CD4-positive, alpha-beta T cell treated with Interleukin-4 for 4 hours (primary cell): ENCODE measurements at regions not wholly inside any gene's neighbourhood (a gene's known extent, or its start where the extent isn't known, plus 50 kb on each side); places are given as distances from the start of the nearest gene placed in this dataset.

Experiments
- DNase-seq: peaks from one replicate; pipeline ENCODE4 v3.0.0-alpha.2; 2020

DNA sequence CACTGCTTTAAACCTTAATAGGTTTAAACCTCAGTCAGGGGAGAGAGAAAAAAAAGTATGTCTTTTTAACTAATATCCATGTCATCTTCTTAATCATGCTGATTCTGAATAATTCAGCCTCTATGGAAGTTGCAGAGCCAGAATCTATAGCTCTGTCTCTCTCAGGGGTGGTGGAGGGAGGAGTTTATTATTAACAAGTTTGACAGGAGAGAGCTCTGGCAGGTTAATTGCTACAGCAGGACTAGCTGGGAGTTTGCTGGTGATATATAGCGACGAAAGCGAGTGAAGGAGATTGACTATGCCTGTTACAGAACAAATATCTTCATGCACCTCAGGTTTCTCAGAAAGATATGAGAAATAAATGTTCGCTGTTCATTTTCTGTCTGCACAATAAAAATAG, 586.4 kb downstream of the TLE4 start:
- DNase-seq: no peak

- no peak for DNase-seq
Measured at GRCh38 chr9:80157561-80157983, 585.8 kb downstream of the TLE4 start.

DNA sequence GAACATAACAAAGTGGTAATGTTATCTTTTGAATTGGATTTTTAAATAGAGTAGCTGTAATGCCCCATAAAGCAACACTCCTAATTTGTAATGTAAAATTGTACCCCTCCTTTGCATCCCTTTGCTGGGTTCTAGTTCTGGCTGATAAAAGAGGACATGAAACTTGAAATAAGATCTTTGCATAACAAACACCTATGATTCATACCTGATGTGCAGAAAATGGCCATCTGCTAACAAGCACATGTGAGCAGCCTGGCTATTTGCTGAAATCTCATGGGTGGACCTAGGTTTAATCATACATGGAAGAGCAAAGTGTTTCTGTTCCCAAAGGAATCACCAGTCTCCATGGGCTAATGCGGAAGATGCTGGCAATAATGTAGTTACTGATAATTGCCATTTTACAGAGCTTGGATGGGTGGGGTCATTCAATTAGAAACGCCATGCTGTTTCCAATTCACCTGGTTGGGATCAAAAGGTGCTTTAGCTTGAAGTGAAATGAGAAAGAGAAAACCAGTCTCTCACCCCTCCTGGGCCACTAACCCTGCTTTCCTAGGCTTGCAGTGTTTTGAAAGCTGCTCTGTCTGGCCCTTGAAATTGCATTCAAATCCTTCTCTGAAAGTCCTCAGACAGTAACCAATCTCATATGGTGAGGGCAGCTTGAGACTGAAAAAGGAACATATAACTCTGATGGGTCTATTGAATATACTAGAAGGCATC, 585.1 kb downstream of the TLE4 start:
- no peak for DNase-seq

GRCh38 chr9:80156262-80156661, 584.5 kb downstream of the TLE4 start:
- no peak for DNase-seq

DNA sequence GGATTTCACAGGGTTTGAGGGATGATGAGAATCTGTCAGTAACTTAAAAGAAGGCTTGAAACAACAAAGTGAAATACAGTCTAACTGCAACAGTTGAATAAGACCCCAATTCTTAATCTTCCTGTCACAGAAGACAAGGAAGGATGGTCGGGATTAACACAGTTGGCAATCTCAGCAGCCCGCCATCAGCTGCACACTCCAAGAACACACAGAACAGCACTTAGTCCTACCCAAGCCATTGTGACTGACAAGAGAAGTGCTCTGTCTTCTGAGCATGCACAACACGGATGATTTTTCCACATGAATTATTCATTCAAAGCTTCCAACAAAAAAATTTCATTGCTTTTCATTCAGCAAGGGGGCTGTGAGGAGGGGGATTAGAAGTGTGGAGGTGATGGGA, 576.1 kb downstream of the TLE4 start:
- DNase-seq: no peak

DNA sequence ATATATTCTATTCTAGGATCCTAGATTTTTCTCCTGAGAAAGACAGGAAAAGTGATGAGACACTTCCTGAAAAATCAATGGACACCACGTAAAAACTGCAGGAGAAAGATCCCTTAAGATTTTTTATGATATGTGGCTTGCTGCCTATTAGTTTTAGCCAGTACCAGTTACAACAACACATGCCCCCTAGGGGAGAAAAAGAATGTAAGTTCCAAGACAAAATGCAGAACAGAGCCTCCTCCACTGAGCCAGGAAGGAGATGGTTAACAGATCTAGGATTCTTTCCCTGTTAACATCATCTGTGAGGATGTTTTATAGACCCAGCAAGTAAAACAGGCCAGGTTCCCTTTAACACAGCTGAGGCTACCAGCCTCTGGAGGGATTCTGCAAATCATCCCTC, 574.7 kb downstream of the TLE4 start:
- no peak for DNase-seq

DNA sequence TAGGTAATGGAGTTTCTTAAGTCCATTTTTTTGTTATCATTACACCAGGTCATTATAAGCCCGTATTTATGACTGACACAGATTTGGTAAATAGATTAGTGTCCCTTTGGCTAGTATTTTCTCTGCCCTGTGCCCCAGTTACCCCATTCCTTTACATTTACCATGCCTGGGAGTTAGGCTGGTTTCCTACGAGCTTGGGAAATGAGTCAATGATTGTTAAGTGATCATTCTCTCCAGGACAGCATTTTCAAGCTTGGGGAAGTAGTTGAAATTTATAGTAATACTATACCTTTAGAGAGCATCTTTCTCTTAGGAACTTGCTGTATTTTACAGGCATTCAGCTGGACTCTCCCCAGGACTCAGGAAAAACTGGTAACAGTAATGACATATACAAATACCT, 573.1 kb downstream of the TLE4 start:
- DNase-seq: no peak

- DNase-seq: no peak
Measured at GRCh38 chr9:80144406-80144805, 572.6 kb downstream of the TLE4 start.

DNA sequence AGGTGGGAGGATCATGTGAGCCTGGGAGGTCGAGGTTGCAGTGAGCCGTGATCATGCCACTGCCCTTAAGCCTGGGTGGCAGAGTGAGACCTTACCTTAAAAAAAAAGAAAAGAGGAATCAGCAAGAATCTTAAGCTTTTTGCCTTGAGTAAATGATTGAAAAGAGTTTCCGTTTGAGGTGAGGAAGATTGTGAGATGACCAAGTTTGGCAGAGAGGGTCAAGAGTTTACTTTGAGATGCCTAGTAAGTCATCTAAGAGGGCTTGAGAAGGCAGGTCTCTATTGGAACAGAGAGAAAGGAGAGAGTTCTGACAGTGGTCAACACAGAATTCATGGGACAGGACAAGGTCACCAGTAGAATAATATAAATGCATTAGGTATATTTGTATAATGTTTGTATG, 572.1 kb downstream of the TLE4 start:
- DNase-seq: no peak

GRCh38 chr9:80134487-80134886, 562.7 kb downstream of the TLE4 start:
- no peak for DNase-seq

DNA sequence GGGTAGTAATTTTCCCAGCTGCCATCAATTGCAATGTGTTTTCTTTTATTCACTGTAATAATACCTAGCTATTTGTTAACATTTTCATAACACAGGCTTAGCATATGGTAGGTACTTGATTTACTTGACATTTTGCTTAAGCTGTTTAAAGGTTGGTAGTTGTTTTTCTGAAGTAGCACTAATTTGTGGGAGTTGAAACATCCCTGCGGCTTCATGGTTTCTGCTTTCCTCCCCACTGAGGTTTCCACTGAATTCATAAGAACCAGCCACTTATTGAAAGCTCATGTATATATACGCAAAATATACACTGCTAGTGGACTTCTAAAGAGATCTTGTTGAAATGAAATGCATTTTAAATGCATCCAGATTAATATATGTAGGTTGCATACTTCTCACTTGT, 559.9 kb downstream of the TLE4 start:
- DNase-seq: no peak

DNA sequence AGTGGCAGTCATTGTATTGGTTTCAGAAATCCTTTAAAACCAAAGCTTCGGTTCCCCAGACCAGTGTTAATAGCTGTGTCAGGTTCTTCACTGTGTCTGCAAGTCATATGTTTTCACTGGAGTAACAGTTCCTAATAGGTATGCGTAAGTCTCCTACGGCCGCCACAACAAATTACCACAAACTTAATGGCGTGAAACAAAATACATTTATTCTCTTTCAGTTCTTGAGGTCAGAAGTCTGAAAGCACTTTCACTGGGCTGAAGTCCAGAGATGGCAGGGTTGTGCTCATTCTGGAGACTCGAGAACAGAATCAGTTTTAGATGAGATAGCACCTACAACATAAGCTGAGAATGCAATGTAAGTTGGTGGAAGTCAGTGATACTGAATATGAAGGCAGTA, 556.2 kb downstream of the TLE4 start:
- no peak for DNase-seq

- DNase-seq: no peak
Measured at GRCh38 chr9:80125731-80126264, 554.0 kb downstream of the TLE4 start.

- no peak for DNase-seq
Measured at GRCh38 chr9:80117031-80117430, 545.3 kb downstream of the TLE4 start.

DNA sequence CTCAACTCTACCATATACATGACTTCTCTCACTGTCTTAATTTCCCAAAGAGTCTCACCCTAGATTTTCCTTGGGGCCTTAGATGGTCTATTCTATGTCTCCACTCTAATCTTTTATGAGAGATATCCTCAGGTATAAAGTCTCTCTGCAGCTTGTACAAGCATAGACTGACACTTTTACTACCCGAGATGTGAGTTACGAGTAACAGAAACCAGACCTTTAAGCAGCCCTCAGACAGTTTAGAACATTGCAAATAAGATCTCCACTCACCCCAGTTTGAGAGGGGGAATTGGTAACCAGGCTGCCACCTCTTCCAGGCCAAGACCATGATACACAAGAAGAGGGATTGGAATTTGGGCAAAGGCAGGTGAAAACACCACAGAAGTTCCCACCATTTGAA, 542.5 kb downstream of the TLE4 start:
- no peak for DNase-seq

GRCh38 chr9:80107931-80108660, 536.3 kb downstream of the TLE4 start:
- no peak for DNase-seq

GRCh38 chr9:80097476-80097875, 525.7 kb downstream of the TLE4 start:
- DNase-seq: no peak

DNA sequence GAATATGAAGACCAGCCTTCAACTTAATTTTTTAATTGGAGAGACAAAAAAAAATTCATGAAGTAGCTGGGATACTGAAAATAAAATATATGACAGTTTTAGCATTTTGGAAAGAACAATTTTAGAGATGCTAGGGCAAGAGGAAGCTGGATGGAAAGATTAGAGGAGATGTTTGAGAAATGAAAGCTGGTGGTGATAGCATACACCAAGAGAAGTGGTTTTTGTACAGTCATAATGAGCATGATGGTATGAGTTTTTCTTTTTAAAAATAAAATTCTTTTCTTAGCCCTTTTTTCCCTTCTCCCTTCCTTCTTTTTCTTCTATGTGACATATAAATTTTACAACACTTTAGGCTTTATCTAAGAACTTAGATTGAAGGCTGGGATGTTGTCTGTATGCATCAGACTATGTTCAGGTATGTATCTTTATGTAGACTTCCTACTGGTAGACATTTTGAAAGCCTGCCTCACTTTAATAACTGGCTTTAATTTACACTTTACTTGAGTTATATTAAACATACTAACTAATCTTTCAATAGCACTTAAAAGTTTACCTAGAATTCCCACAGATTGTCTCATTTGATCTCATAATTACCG, 522.5 kb downstream of the TLE4 start:
- DNase-seq: no peak

GRCh38 chr9:80093695-80094094, 521.9 kb downstream of the TLE4 start:
- no peak for DNase-seq

DNA sequence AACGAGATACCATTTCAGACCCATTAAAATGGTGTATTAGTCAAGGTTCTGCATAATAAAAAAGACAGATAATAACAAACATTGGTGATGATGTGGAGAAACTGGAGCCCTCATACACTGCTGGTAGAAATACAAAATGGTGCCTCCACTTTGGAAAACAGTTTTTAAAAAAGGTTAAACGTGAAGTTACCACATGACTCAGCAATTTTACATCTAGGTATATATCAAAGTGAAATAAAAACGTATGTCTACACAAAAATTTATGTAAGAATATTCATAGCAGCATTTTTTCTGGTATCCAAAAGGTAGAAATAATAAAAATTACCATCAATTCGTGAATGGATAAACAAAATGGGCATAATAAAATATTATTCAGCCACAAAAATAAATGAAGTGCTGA, 519.8 kb downstream of the TLE4 start:
- DNase-seq: no peak

GRCh38 chr9:80090317-80090716, 518.6 kb downstream of the TLE4 start:
- no peak for DNase-seq

- no peak for DNase-seq
Measured at GRCh38 chr9:80086822-80087345, 515.1 kb downstream of the TLE4 start.

DNA sequence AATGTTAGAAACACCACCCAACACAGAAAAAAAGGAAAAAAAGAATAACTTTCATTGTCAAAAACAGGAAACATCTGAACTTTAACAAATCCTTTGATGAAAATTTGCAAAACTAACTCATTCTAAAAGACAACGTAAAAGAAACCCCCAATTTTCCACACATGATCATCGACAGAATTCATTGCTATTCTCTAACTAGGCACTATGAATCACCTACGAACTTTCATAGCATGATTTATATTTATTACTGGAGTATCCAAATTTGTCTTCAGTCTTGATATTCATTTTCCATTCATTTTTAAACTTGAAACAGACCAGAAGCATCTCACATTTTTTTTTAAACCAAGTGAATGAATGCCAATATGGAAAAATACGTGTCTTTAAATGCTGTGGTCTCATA, 514.6 kb downstream of the TLE4 start:
- DNase-seq: no peak

- DNase-seq: no peak
Measured at GRCh38 chr9:80085668-80086067, 513.9 kb downstream of the TLE4 start.
